CD8-positive, alpha-beta memory T cell (primary cell): ENCODE measurements at regions not wholly inside any gene's neighbourhood (a gene's known extent, or its start where the extent isn't known, plus 50 kb on each side); places are given as distances from the start of the nearest gene placed in this dataset.

ENCODE experiments used
- CTCF ChIA-PET: fragments of 350-600 bp; sonication (Branson Sonifier 250); formaldehyde crosslinking; loops from one replicate; lab custom pipeline; 2021; ENCODE audit warnings: antibody characterized with exemption; lab: Charles Lee
- POLR2A ChIA-PET: fragments of 350-600 bp; sonication (Branson Sonifier 250); formaldehyde crosslinking; loops from one replicate; lab custom pipeline; 2021; ENCODE audit warnings: antibody characterized with exemption; lab: Charles Lee
- DNase-seq, 5 donors: peaks; one replicate each; pipeline versions ENCODE4 v3.0.0 to v3.0.0-alpha.2; 2020 to 2022; ENCODE audit warnings: mixed read lengths in 1 of 5
- H3K27ac ChIP-seq: one replicate; pipeline ENCODE4 v1.7.0; 2013; ENCODE audit warnings: low read depth, mild to moderate bottlenecking, low read length, moderate library complexity
- H3K27me3 ChIP-seq: 2 replicates; pipeline ENCODE4 v1.7.0; 2013; ENCODE audit warnings: low read length, mild to moderate bottlenecking; ENCODE audit not compliant: insufficient read depth, poor library complexity, severe bottlenecking
- H3K36me3 ChIP-seq: 2 replicates; pipeline ENCODE4 v1.7.0; 2013; ENCODE audit warnings: mild to moderate bottlenecking, low read length, moderate library complexity; ENCODE audit not compliant: insufficient read depth
- H3K4me1 ChIP-seq: 2 replicates; pipeline ENCODE4 v1.7.0; 2013; ENCODE audit warnings: mild to moderate bottlenecking, low read length, moderate library complexity; ENCODE audit not compliant: insufficient read depth
- H3K4me3 ChIP-seq: 2 replicates; pipeline ENCODE4 v1.7.0; 2013; ENCODE audit warnings: mild to moderate bottlenecking, low read length
- H3K9me3 ChIP-seq: 2 replicates; pipeline ENCODE4 v1.7.0; 2013; ENCODE audit warnings: mild to moderate bottlenecking, low read length
- H3K27ac Mint-ChIP-seq, 8 donors: one replicate each; pipeline ENCODE4 v1.8.0; 2020 to 2021; ENCODE audit warnings: mixed read lengths in 8 of 8, mild to moderate bottlenecking in 6 of 8, inconsistent platforms in 3 of 8, moderate library complexity in 3 of 8
- H3K27me3 Mint-ChIP-seq, 2 donors: one replicate each; pipeline ENCODE4 v1.8.0; 2020 to 2021; ENCODE audit warnings: mixed read lengths in 2 of 2, mild to moderate bottlenecking in 1 of 2, moderate library complexity in 1 of 2
- H3K36me3 Mint-ChIP-seq, 3 donors: one replicate each; pipeline ENCODE4 v1.8.0; 2020 to 2021; ENCODE audit warnings: mixed read lengths in 3 of 3, inconsistent platforms in 1 of 3, mild to moderate bottlenecking in 1 of 3
- H3K4me1 Mint-ChIP-seq, 3 donors: one replicate each; pipeline ENCODE4 v1.8.0; 2020 to 2021; ENCODE audit warnings: mixed read lengths in 3 of 3, inconsistent platforms in 1 of 3, mild to moderate bottlenecking in 1 of 3
- H3K4me3 Mint-ChIP-seq, 7 donors: one replicate each; pipeline ENCODE4 v1.8.0; 2020 to 2021; ENCODE audit warnings: mixed read lengths in 7 of 7, mild to moderate bottlenecking in 6 of 7, moderate library complexity in 4 of 7, inconsistent platforms in 2 of 7
- H3K9me3 Mint-ChIP-seq, 5 donors: one replicate each; pipeline ENCODE4 v1.8.0; 2020 to 2022; ENCODE audit warnings: mixed read lengths in 5 of 5, mild to moderate bottlenecking in 3 of 5, moderate library complexity in 2 of 5, inconsistent platforms in 1 of 5

- peaks cover 2 to 23% of the 10 kb centered on the region in 2 donors for H3K27me3 Mint-ChIP-seq
- Histone ChIP-seq H3K4me3 (no peak overlapping the region), H3K27me3 (no peaks in the 10 kb centered on the region), H3K27ac (no peak overlapping the region), H3K4me1 (no peaks in the 10 kb centered on the region), H3K36me3 (no peaks in the 10 kb centered on the region), H3K9me3 (no peaks in the 10 kb centered on the region)
- ChIA-PET CTCF (no interaction called here), POLR2A (no interaction called here)
- no peaks in the 10 kb centered on the region for H3K9me3 Mint-ChIP-seq
- H3K27ac Mint-ChIP-seq: no peak overlapping the region
- H3K4me1 Mint-ChIP-seq: no peaks in the 10 kb centered on the region
- no peak overlapping the region for H3K4me3 Mint-ChIP-seq
- no peak for DNase-seq
- H3K36me3 Mint-ChIP-seq: no peaks in the 10 kb centered on the region
Observed at GRCh38 chr13:105121221-105121620, 1414.2 kb downstream of the EFNB2 start.

GRCh38 chr13:105118426-105118985 is 1417.0 kb downstream of the EFNB2 start:
- Histone ChIP-seq H3K4me3 (no peak overlapping the region), H3K9me3 (no peaks in the 10 kb centered on the region), H3K4me1 (no peaks in the 10 kb centered on the region), H3K27me3 (no peaks in the 10 kb centered on the region), H3K36me3 (no peaks in the 10 kb centered on the region), H3K27ac (no peak overlapping the region)
- H3K4me1 Mint-ChIP-seq: no peaks in the 10 kb centered on the region
- H3K27me3 Mint-ChIP-seq: peaks cover 2 to 12% of the 10 kb centered on the region in 2 donors
- H3K36me3 Mint-ChIP-seq: no peaks in the 10 kb centered on the region
- ChIA-PET CTCF (no interaction called here), POLR2A (no interaction called here)
- H3K27ac Mint-ChIP-seq: no peak overlapping the region
- H3K4me3 Mint-ChIP-seq: no peak overlapping the region
- peaks cover 0 to 6% (median 0%) of the 10 kb centered on the region in 5 donors for H3K9me3 Mint-ChIP-seq
- DNase-seq: no peak

GRCh38 chr13:105116966-105117365 is 1418.5 kb downstream of the EFNB2 start:
- POLR2A ChIA-PET: no interaction called here
- Mint-ChIP-seq H3K27ac (no peak overlapping the region), H3K36me3 (no peaks in the 10 kb centered on the region), H3K4me3 (no peak overlapping the region), H3K27me3 (peaks cover 4 to 15% of the 10 kb centered on the region in 2 donors), H3K4me1 (no peaks in the 10 kb centered on the region), H3K9me3 (peaks cover 0 to 6% (median 4%) of the 10 kb centered on the region in 5 donors)
- no peak for DNase-seq
- Histone ChIP-seq H3K27me3 (no peaks in the 10 kb centered on the region), H3K36me3 (no peaks in the 10 kb centered on the region), H3K4me1 (no peaks in the 10 kb centered on the region), H3K27ac (no peak overlapping the region), H3K4me3 (no peak overlapping the region), H3K9me3 (no peaks in the 10 kb centered on the region)
- CTCF ChIA-PET: no interaction called here

GRCh38 chr13:105112561-105112960 is 1422.9 kb downstream of the EFNB2 start:
- DNase-seq: no peak
- Histone ChIP-seq H3K9me3 (no peaks in the 10 kb centered on the region), H3K27ac (no peak overlapping the region), H3K4me1 (no peaks in the 10 kb centered on the region), H3K36me3 (no peaks in the 10 kb centered on the region), H3K4me3 (no peak overlapping the region), H3K27me3 (no peaks in the 10 kb centered on the region)
- Mint-ChIP-seq H3K36me3 (no peaks in the 10 kb centered on the region), H3K4me3 (no peak overlapping the region), H3K4me1 (no peaks in the 10 kb centered on the region), H3K27me3 (peaks cover 1 to 7% of the 10 kb centered on the region in 2 donors), H3K27ac (no peak overlapping the region), H3K9me3 (peaks cover 0 to 6% (median 4%) of the 10 kb centered on the region in 5 donors)
- ChIA-PET POLR2A (no interaction called here), CTCF (no interaction called here)

GRCh38 chr13:105107781-105108180 is 1427.7 kb downstream of the EFNB2 start:
- Mint-ChIP-seq H3K4me3 (no peak overlapping the region), H3K27ac (no peak overlapping the region), H3K4me1 (no peaks in the 10 kb centered on the region), H3K36me3 (no peaks in the 10 kb centered on the region), H3K27me3 (peaks cover 1 to 3% of the 10 kb centered on the region in 2 donors), H3K9me3 (no peaks in the 10 kb centered on the region)
- Histone ChIP-seq H3K27ac (no peak overlapping the region), H3K4me1 (no peaks in the 10 kb centered on the region), H3K27me3 (no peaks in the 10 kb centered on the region), H3K4me3 (no peak overlapping the region), H3K36me3 (no peaks in the 10 kb centered on the region), H3K9me3 (no peaks in the 10 kb centered on the region)
- ChIA-PET POLR2A (no interaction called here), CTCF (no interaction called here)
- DNase-seq: no peak

GRCh38 chr13:105105471-105105870 is 1430.0 kb downstream of the EFNB2 start:
- no peaks in the 10 kb centered on the region for H3K4me1 Mint-ChIP-seq
- ChIA-PET POLR2A (no interaction called here), CTCF (no interaction called here)
- H3K27me3 ChIP-seq: no peaks in the 10 kb centered on the region
- no peak overlapping the region for H3K4me3 ChIP-seq
- no peaks in the 10 kb centered on the region for H3K9me3 Mint-ChIP-seq
- no peaks in the 10 kb centered on the region for H3K4me1 ChIP-seq
- H3K9me3 ChIP-seq: no peaks in the 10 kb centered on the region
- H3K27ac ChIP-seq: no peak overlapping the region
- H3K27me3 Mint-ChIP-seq: no peaks in the 10 kb centered on the region
- H3K36me3 ChIP-seq: no peaks in the 10 kb centered on the region
- H3K4me3 Mint-ChIP-seq: no peak overlapping the region
- no peak for DNase-seq
- no peak overlapping the region for H3K27ac Mint-ChIP-seq
- H3K36me3 Mint-ChIP-seq: no peaks in the 10 kb centered on the region

GRCh38 chr13:105097521-105097920 is 1437.9 kb downstream of the EFNB2 start:
- H3K36me3 Mint-ChIP-seq: no peaks in the 10 kb centered on the region
- H3K36me3 ChIP-seq: no peaks in the 10 kb centered on the region
- no peak overlapping the region for H3K4me3 Mint-ChIP-seq
- ChIA-PET CTCF (no interaction called here), POLR2A (no interaction called here)
- no peak overlapping the region for H3K27ac ChIP-seq
- H3K4me3 ChIP-seq: no peak overlapping the region
- H3K27me3 Mint-ChIP-seq: peaks cover 7 to 8% of the 10 kb centered on the region in 2 donors
- H3K27ac Mint-ChIP-seq: no peak overlapping the region
- H3K9me3 ChIP-seq: no peaks in the 10 kb centered on the region
- H3K4me1 ChIP-seq: no peaks in the 10 kb centered on the region
- peaks cover 0 to 2% (median 0%) of the 10 kb centered on the region in 5 donors for H3K9me3 Mint-ChIP-seq
- H3K27me3 ChIP-seq: no peaks in the 10 kb centered on the region
- no peak for DNase-seq
- no peaks in the 10 kb centered on the region for H3K4me1 Mint-ChIP-seq

GRCh38 chr13:105089858-105090643 is 1445.4 kb downstream of the EFNB2 start:
- Histone ChIP-seq H3K27me3 (no peaks in the 10 kb centered on the region), H3K4me3 (no peak overlapping the region), H3K4me1 (no peaks in the 10 kb centered on the region), H3K9me3 (no peaks in the 10 kb centered on the region), H3K27ac (no peak overlapping the region), H3K36me3 (no peaks in the 10 kb centered on the region)
- Mint-ChIP-seq H3K27me3 (peaks cover 4 to 8% of the 10 kb centered on the region in 2 donors), H3K4me3 (no peak overlapping the region), H3K36me3 (no peaks in the 10 kb centered on the region), H3K9me3 (peaks cover 0 to 2% (median 0%) of the 10 kb centered on the region in 5 donors), H3K27ac (no peak overlapping the region), H3K4me1 (no peaks in the 10 kb centered on the region)
- CTCF ChIA-PET: no interaction called here
- DNase-seq: no peak
- POLR2A ChIA-PET: no interaction called here
